ENCODE measurements at regions not wholly inside any gene's neighbourhood (a gene's known extent, or its start where the extent isn't known, plus 50 kb on each side); places are given as distances from the start of the nearest gene placed in this dataset.

- TF ChIP-seq CTCF (IDR thresholded peaks at IDR 0.05) (no peak), POLR2A (IDR thresholded peaks at IDR 0.05) (no peak)
Observed at GRCh38 chr4:138030375-138030774, 211.8 kb downstream of the SLC7A11 start.

All from body of pancreas (tissue), 4 donors.